VCaP (cell line): ENCODE measurements at regions not wholly inside any gene's neighbourhood (a gene's known extent, or its start where the extent isn't known, plus 50 kb on each side); places are given as distances from the start of the nearest gene placed in this dataset.
"Not testable (repeated sequence)": the region's sequence is repeated elsewhere in the genome, so short reads cannot be mapped to it uniquely, and the experiment has no call there.

Experiments used
- H3K27ac ChIP-seq: fragments of 450-650 bp; 2 replicates; pipeline ENCODE4 v1.5.1; 2017
- TF ChIP-seq, protein P1 (sequence below): fragments of 450-650 bp; conservative IDR thresholded peaks from 2 replicates; pipeline ENCODE4 v1.5.1; 2017; ENCODE audit warnings: mild to moderate bottlenecking, moderate library complexity

DNA sequence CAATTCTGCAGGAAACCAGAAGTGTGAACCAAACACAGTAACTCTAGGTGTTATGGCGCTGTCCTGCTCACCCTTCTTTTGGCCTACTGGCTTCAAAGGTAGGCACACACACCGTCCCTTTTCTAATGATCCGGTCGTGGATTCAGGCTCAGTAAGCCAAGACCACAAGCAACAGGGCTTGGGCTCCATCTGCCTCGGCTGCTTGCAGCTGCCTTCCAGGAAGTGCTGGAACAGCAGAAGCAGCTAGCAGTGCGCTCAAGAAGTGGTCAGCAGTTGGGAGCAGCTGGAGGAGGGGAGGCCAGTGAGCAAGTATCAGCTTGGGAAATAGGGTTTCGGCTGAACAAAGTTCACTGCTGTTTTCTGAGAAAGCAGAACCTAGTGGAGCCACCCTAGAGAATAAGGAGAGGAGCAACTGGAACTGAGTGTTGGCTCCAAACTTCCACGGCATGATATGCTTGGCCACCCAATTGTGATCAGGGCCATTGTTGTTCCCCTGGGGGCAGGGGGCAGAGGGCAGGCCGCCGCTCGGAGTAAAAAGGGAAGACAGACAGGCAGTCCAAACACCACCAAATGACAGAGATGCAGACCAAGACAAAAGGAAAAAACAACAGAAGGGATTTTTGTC lies 173.4 kb downstream of the TOMM20 start:
- TF ChIP-seq, protein P1, sequence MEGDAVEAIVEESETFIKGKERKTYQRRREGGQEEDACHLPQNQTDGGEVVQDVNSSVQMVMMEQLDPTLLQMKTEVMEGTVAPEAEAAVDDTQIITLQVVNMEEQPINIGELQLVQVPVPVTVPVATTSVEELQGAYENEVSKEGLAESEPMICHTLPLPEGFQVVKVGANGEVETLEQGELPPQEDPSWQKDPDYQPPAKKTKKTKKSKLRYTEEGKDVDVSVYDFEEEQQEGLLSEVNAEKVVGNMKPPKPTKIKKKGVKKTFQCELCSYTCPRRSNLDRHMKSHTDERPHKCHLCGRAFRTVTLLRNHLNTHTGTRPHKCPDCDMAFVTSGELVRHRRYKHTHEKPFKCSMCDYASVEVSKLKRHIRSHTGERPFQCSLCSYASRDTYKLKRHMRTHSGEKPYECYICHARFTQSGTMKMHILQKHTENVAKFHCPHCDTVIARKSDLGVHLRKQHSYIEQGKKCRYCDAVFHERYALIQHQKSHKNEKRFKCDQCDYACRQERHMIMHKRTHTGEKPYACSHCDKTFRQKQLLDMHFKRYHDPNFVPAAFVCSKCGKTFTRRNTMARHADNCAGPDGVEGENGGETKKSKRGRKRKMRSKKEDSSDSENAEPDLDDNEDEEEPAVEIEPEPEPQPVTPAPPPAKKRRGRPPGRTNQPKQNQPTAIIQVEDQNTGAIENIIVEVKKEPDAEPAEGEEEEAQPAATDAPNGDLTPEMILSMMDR = no peak
- no peak overlapping the region for H3K27ac ChIP-seq

DNA sequence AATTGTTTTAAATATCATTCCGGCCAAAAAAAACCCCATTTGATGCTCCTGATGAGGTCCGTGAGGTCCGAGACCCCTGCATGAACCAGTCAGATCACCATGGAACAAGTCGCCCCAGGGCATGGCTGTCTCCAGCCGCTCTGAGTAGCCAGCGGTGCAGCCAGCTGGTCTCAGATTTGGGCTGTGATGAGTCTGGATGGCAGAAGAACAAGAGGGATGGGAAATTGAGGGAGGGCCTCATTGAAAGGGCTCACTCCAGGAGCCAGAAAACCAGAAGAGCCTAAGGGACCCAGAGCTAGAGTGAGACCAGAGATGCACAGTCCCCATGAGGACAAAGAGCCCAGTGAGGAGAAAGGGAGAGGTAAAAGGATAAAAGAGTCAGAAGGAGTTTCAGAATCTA lies 174.0 kb downstream of the TOMM20 start:
- no peak overlapping the region for H3K27ac ChIP-seq
- TF ChIP-seq, protein P1 = no peak

DNA sequence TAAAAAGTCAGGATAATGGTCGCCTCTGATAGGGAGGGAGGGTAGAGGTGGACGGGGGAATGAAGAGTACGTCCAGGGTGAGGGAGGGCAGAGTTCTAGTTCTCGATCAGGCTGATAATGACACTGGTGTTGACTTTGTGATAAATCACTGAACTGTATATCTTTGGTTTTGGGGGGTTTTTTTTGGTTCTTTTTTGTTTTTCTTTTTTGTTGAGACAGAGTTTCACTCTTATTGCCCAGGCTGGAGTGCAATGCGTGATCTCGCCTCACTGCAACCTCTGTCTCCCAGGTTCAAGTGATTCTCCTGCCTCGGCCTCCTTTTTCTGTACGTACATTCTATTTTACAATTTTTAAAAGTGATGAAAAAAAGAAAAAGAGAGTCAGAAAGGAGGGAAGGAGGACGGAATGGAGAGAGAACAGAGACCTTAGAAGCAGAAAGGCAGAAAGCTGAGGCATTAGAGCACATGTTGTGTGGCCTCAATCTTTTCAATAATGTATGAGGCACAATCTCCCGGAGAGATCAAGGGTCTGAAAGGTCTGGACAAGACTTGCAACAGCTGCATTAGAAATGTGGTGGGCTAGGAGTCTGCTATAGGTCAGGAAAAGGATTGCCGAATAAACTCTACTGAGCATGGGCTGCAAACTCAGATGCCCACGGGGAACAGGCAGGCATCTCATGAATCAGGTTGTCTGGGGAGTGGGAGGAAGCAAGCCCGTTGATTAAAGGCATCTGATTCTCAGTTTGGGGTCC lies 174.8 kb downstream of the TOMM20 start:
- TF ChIP-seq, protein P1 = no peak
- H3K27ac ChIP-seq = no peak overlapping the region

DNA sequence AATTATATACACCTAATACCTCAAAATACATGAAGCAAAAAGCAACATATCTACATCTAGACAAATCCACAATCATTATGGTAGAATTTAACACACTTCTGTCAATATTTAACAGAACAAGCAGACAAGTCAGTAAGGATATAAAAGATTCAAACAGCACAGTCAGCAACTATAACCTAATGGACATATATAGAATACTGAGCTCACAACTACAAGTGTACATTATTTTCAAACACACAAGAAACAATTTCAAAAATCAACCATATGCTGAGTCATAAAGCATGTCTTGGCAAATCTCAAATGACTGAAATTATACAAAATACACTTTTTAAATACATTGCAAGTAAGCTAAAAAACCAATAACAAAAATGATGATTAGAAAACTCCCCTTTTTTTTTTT lies 178.0 kb downstream of the TOMM20 start:
- TF ChIP-seq, protein P1 = no peak
- H3K27ac ChIP-seq = no peak overlapping the region

DNA sequence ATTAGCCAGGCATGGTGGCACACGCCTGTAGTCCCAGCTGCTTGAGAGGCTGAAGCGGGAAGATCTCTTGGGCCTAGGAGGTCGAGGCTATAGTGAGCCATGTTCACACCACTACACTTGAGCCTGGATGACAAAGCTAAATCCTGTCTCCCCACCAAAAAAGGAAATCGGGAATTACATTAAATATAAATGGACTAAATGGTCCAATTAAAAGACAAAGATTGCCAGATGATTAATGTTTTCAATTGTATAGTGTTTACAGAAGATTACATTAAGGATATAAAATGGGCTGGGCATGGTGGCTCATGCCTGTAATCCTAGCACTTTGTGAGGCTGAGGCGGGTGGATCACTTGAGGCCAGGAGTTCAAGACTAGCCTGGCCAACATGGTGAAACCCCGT lies 179.1 kb downstream of the TOMM20 start:
- not testable (repeated sequence) for H3K27ac ChIP-seq

DNA sequence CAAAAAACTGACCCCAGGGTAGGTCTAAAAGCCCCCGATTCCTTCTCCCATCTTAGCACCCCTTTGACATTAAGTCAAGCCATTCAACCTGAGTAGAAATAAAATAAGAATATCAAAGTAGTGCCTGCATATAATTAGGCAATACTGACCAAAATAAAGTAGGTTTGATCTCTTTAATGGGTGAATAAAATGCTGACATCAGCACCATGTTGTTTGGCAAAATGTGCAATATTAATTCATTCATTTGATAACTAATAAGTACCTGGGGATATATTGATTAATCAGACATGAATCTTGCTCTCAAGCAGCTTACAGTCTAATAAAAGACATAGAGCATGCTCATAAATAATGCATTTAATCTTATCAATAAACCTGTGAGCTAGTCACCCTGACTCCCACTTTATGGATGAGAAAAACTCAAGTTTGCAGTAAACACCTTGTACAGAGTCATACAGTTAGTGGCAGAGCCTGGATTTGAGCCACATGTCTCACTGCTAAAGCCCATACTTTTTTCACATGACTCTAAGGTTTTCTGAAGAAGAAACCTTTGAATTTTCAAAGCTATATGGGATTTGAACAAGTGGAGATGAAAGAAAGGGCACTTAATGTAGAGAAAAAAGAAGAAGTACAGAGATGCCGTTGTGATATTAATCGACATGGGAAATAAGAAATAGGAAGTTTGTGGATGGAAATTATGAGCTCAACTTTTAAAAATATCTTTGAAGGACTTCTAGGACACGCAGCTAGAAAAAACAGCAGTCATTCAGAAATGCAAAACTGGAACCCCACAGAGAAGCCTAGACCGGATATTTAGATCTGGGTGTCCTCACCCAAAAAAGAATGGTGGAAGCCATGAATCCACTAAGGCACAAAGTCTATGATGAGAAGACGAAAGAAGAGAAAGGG lies 183.9 kb downstream of the TOMM20 start:
- H3K27ac ChIP-seq = no peak overlapping the region
- TF ChIP-seq, protein P1 = no peak

DNA sequence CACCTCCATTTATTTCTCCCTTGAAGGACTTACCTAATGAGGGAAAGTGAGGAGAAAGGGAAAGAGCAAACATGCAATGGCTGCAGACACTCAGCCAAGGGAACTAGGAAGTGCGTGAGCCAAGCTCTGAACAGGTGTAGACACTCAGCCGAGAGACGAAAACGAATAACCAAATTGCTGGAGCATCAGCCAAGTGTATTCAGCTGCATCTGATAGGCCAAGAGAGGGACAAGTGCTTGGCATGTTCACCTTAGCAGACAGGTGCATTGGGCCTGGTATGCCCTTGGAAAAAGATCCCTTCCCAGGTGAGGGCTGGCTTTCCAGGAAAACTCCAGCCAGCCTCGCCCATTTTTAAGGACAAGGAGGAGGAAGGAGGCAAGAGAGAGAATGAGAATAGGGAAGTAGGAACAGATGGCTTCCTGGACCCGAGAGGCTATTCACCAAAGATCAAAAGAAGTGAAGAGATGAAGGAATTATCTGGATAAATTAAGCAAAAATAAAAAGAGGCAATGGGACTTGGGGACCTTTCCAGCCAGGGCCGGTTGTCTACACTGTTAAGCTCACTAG lies 184.7 kb downstream of the TOMM20 start:
- no peak overlapping the region for H3K27ac ChIP-seq
- TF ChIP-seq, protein P1 = no peak
